Heart right ventricle (tissue), 16 donors: ENCODE measurements at regions not wholly inside any gene's neighbourhood (a gene's known extent, or its start where the extent isn't known, plus 50 kb on each side); places are given as distances from the start of the nearest gene placed in this dataset.

Experiments
- ATAC-seq, 8 donors: fragments of 200-7000 bp; cut with Tn5 transposase; one replicate each; pipeline ENCODE4 v1.9.1; 2020; ENCODE audit warnings: mild to moderate bottlenecking in 8 of 8, moderate library complexity in 8 of 8, moderate number of reproducible peaks in 1 of 8
- DNase-seq, 2 donors: peaks; one replicate each; pipeline ENCODE4 v3.0.0-alpha.2; 2020
- H3K27ac ChIP-seq, 10 donors: fragments of 200-600 bp; sonication (generic) in 2 of 10; one replicate each; pipeline versions ENCODE4 v1.5.0 to v1.8.0; 2020 to 2022; ENCODE audit warnings: mild to moderate bottlenecking in 3 of 10
- H3K27me3 ChIP-seq, 7 donors: fragments of 200-600 bp; one replicate each; pipeline ENCODE4 v1.8.0; 2021 to 2022; ENCODE audit warnings: mild to moderate bottlenecking in 2 of 7
- H3K36me3 ChIP-seq, 9 donors: fragments of 200-600 bp; sonication (generic) in 1 of 9; one replicate each; pipeline versions ENCODE4 v1.5.0 to v1.8.0; 2020 to 2022; ENCODE audit warnings: mild to moderate bottlenecking in 2 of 9
- H3K4me1 ChIP-seq, 9 donors: fragments of 200-600 bp; sonication (generic) in 1 of 9; one replicate each; pipeline versions ENCODE4 v1.5.0 to v1.8.0; 2020 to 2022; ENCODE audit warnings: mild to moderate bottlenecking in 4 of 9
- H3K4me3 ChIP-seq, 10 donors: fragments of 200-600 bp; sonication (generic) in 2 of 10; one replicate each; pipeline versions ENCODE4 v1.5.0 to v1.8.0; 2020 to 2022; ENCODE audit warnings: mild to moderate bottlenecking in 7 of 10, moderate library complexity in 2 of 10
- H3K9me3 ChIP-seq, 11 donors: fragments of 200-600 bp in 10 of 11; sonication (generic) in 2 of 11; one replicate each; pipeline versions ENCODE4 v1.5.0 to v1.8.0; 2013 to 2022; ENCODE audit warnings: mild to moderate bottlenecking in 2 of 11, control low read depth in 1 of 11, moderate library complexity in 1 of 11
- WGBS, 2 donors: extraction: QIAGEN DNeasy Blood & Tissue Kit; methylation state at CpG; one replicate each; pipeline ENCODE4 v1.1.7; 2013; ENCODE audit warnings: inconsistent platforms in 1 of 2; 5-methylcytosine and 5-hydroxymethylcytosine counted together
- intact Hi-C, 10 donors: fragments of 100-400 bp; cut with DNase I; formaldehyde crosslinking; loops; one replicate each; pipeline versions ENCODE4 v1.11.1 to v1.14.2; 2022
- TF ChIP-seq, protein P1 (sequence below), 9 donors: fragments of 200-600 bp; sonication (generic) in 2 of 9; IDR thresholded peaks; one replicate each; pipeline versions ENCODE4 v1.5.0 to v1.8.0; 2021 to 2022; ENCODE audit warnings: antibody characterized with exemption in 9 of 9, mild to moderate bottlenecking in 5 of 9, moderate library complexity in 1 of 9
- donor health status: Arrhythmogenic right ventricular cardiomyopathy.
- donor health status: ischemic (EF 13 %, LVEDD 7.1; RV severe dilation, severe dysfunction).
- donor health status: healthy with polysubstance abuse.
- donor health status: DM: no; HTN: yes; CAD: no.
- donor health status: DM: no; HTN: no; CAD: no.
- donor health status: ischemic (EF 25% LVEDD 6.9; RV normal size, moderate dysfunction).
- donor health status: ischemic (EF 25% LVEDD 5.7; RV mildly dilated, moderate dysfunction).
- donor health status: healthy.
- donor health status: DM: yes; HTN: yes; CAD: no.
- donor health status: Ischemic cardiomyopathy.
- donor health status: ischemic (EF 35%, LVEDD 5.7; RV mildly dilated, moderate dysfunction).
- donor health status: nonischemic (EF 11% LVEDD 7.7; RV severe dilation, severe dysfunction).
- donor health status: DM: yes; HTN: yes; CAD: no.
- donor health status: PGD.
- donor health status: ischemic (EF 29% LVEDD 5.4; RV normal size, mild dysfunction).
- donor health status: nonischemic (EF 23%, LVEDD 6.1; RV moderate dilation, normal function).

DNA sequence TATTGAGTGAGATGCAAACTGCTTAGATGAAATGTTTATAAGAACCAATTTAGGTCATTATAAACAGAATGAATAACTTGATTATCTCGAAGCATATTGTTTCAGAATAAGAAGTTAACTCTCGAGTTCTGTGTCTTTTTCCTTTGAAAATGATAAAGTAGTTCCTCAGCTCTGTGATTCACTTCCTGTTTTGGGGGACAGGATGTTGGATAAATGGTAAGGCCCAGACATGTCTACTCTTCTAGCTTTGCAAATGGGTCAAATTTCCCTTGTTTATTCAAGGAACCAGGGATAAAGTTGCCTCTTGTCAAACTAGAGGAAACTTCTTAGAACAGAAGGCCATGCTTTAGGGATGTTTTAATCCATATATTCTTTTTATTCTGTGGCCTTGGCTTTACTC, 246.9 kb downstream of the SOX4 start:
- TF ChIP-seq, protein P1, sequence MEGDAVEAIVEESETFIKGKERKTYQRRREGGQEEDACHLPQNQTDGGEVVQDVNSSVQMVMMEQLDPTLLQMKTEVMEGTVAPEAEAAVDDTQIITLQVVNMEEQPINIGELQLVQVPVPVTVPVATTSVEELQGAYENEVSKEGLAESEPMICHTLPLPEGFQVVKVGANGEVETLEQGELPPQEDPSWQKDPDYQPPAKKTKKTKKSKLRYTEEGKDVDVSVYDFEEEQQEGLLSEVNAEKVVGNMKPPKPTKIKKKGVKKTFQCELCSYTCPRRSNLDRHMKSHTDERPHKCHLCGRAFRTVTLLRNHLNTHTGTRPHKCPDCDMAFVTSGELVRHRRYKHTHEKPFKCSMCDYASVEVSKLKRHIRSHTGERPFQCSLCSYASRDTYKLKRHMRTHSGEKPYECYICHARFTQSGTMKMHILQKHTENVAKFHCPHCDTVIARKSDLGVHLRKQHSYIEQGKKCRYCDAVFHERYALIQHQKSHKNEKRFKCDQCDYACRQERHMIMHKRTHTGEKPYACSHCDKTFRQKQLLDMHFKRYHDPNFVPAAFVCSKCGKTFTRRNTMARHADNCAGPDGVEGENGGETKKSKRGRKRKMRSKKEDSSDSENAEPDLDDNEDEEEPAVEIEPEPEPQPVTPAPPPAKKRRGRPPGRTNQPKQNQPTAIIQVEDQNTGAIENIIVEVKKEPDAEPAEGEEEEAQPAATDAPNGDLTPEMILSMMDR (IDR thresholded peaks at IDR 0.05): no peak

DNA sequence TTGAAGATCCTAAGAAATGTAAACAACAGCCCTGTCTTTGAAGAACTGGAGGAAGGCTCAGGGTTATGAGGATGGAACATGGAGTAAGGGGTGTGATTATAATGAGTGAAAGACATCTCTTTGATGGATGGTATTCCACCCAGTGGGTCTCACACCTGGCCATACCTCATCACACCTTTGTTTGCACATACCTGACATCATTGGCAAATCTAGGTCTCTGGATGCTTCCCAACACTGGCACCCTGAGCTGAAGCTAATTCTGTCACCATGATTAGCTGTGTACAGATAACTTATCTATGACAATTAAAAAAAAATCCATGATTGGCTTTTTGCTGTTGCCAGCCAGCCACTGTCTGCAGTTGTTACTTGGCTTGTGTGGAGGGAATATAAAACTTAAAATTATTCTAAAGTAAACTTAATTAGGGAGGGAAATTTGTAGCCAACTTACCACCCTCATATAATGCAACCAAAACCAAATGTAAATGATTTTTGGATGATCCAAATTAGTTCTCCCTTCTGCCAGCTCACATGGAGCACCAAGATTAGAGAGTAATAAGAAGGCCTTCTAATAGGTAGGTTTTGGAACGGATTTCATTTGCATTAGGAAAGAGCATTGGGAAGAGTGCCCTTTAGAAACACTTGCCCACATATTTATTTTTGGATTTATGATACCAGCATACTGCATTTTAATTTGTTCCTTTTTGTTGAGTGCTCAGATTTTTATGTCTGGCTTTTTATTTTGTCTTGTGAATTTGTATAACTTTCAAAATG, 249.5 kb downstream of the SOX4 start:
- no peaks in the 10 kb centered on the region for H3K36me3 ChIP-seq
- TF ChIP-seq, protein P1 (IDR thresholded peaks at IDR 0.05): no peak
- ATAC-seq (no peak), DNase-seq (no peak)
- H3K27ac ChIP-seq: peak overlapping the region in 5 of 10 donors; percentile 3 to 81 (median 51)
- peaks cover 15 to 55% (median 48%) of the 10 kb centered on the region in 9 donors for H3K4me1 ChIP-seq
- intact Hi-C loops: loop anchor here in 2 of 10 donors (10.0 kb wide), 2 partner anchors 248 to 302 kb away; partner anchors contain the start of gene SOX4 (in 2 of the 2)
- H3K9me3 ChIP-seq: no peaks in the 10 kb centered on the region
- no peaks in the 10 kb centered on the region for H3K27me3 ChIP-seq
- 53 to 57% methylated on average over 1 of the region's 1 CpG for WGBS, 2 donors
- no peak overlapping the region for H3K4me3 ChIP-seq

More for the DNA sequence above, 246.9 kb downstream of the SOX4 start:
- no peaks in the 10 kb centered on the region for H3K9me3 ChIP-seq
- H3K27ac ChIP-seq: no peak overlapping the region
- 42 to 53% methylated on average over 2 of the region's 2 CpGs for WGBS, 2 donors
- DNase-seq (no peak), ATAC-seq (no peak)
- H3K4me3 ChIP-seq: no peak overlapping the region
- no peaks in the 10 kb centered on the region for H3K36me3 ChIP-seq
- intact Hi-C loops: loop anchor here in 2 of 10 donors (10.0 kb wide), 2 partner anchors 246 to 304 kb away; partner anchors contain the start of gene SOX4 (in 2 of the 2)
- no peaks in the 10 kb centered on the region for H3K27me3 ChIP-seq
- H3K4me1 ChIP-seq: peaks cover 6 to 29% (median 23%) of the 10 kb centered on the region in 9 donors

DNA sequence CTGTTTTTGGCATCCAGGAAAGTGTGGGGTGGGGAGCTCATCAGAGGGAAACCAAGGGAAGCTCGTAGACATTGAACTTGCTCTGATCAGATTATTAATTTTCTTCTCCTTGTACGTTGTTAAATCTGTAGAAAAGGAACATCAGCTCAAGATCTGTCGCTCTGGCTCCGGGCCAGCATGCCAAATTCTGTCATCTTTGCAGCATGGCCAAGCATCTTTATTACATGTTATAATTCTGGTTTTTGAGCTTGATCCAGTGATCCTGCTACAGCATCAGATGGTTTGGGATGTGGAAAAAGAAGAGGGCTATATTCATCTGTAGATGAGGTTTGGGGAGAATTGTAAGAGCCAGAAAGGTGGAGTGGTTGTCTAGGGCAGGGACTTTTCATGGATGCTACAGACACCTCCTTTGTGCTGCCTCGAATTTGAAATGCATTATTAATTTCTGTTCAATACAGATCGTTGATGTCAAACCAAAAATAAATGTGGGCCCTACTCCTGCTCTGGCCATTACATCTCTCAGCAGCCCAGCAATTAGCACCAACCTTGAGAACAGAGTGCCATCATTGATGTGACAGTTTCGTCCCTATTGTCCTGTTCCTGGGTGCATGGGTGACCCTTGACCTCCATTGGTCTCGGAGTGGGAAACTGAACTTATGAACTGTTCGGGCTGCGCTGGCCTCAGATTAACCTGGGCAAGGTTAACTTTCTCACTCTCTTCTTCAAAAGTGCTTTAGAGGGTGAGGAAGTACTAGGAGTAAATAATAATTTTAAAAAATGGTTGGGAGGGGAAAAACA, 250.8 kb downstream of the SOX4 start:
- TF ChIP-seq, protein P1 (IDR thresholded peaks at IDR 0.05): no peak
- intact Hi-C loops: loop anchor here in 3 of 10 donors (2.0 to 10.0 kb wide), 3 partner anchors 250 to 300 kb away; partner anchors contain the start of gene SOX4 (in 2 of the 3)
- Histone ChIP-seq H3K4me3 (no peak overlapping the region), H3K27me3 (no peaks in the 10 kb centered on the region), H3K4me1 (peaks cover 15 to 65% (median 52%) of the 10 kb centered on the region in 9 donors), H3K9me3 (no peaks in the 10 kb centered on the region), H3K36me3 (no peaks in the 10 kb centered on the region), H3K27ac (peak overlapping the region in 6 of 10 donors; percentile 32 to 81 (median 54))
- 71 to 75% methylated on average over 10 of the region's 10 CpGs for WGBS, 2 donors
- ATAC-seq (peak in 1 of 8 donors; percentile 35), DNase-seq (no peak)

DNA sequence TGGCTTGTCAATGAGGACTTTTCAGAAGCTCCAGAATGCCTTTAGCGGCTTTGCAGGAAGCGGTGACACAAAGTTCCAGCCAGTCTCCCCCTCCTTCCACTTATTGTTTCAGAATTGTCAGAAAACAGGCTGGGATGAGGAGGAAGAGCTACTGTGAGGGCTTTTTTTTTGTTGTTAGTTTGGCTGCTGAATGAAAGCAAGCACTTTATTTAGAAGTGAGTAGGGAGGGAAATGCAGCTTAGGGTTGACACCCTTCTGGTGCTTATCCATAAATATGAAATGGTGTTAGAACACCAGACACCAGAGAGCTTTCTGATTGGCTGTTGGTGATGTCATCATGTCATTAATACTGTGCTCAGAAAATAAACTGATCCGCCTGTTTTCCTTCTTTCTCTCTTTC, 251.5 kb downstream of the SOX4 start:
- H3K27me3 ChIP-seq: no peaks in the 10 kb centered on the region
- ATAC-seq (peak; percentile 54 to 85 (median 78)), DNase-seq (peak in 1 of 2 donors; percentile 44)
- H3K4me3 ChIP-seq: peak overlapping the region in 1 of 10 donors; percentile 8
- WGBS, 2 donors: 36 to 54% methylated on average over 3 of the region's 3 CpGs
- intact Hi-C loops: loop anchor here in 4 of 10 donors (2.0 to 10.0 kb wide), 4 partner anchors 248 to 300 kb away; partner anchors contain the start of gene SOX4 (in 2 of the 4)
- no peaks in the 10 kb centered on the region for H3K36me3 ChIP-seq
- H3K9me3 ChIP-seq: no peaks in the 10 kb centered on the region
- TF ChIP-seq, protein P1 (IDR thresholded peaks at IDR 0.05): no peak
- H3K27ac ChIP-seq: peak overlapping the region in 8 of 10 donors; percentile 16 to 81 (median 46)
- peaks cover 15 to 65% (median 52%) of the 10 kb centered on the region in 9 donors for H3K4me1 ChIP-seq
